ENCODE measurements at regions not wholly inside any gene's neighbourhood (a gene's known extent, or its start where the extent isn't known, plus 50 kb on each side); places are given as distances from the start of the nearest gene placed in this dataset.

DNA sequence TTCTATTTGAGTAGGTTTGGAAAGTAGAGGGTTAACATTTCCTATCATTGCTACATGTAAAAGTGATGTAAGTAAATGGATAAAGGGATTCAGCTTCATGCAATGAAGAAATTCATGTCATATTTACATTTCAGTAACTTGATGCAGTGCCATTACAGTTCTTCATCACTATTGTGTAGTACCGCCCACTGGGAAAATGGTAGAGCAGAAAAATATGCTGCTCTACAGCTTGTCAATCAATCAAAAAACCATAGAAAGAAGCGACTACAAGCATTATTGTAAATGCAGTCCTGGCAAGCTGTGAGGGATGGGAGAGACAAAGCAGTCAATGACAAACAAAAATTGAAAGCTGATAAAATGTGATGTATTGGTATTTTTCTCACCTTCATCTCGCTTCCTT lies 1597.9 kb downstream of the RPA4 start:
- no peak for TF ChIP-seq POLR2AphosphoS5 (IDR thresholded peaks at IDR 0.05; ENCODE audit: low read depth, low read length)
- TF ChIP-seq, protein P1, sequence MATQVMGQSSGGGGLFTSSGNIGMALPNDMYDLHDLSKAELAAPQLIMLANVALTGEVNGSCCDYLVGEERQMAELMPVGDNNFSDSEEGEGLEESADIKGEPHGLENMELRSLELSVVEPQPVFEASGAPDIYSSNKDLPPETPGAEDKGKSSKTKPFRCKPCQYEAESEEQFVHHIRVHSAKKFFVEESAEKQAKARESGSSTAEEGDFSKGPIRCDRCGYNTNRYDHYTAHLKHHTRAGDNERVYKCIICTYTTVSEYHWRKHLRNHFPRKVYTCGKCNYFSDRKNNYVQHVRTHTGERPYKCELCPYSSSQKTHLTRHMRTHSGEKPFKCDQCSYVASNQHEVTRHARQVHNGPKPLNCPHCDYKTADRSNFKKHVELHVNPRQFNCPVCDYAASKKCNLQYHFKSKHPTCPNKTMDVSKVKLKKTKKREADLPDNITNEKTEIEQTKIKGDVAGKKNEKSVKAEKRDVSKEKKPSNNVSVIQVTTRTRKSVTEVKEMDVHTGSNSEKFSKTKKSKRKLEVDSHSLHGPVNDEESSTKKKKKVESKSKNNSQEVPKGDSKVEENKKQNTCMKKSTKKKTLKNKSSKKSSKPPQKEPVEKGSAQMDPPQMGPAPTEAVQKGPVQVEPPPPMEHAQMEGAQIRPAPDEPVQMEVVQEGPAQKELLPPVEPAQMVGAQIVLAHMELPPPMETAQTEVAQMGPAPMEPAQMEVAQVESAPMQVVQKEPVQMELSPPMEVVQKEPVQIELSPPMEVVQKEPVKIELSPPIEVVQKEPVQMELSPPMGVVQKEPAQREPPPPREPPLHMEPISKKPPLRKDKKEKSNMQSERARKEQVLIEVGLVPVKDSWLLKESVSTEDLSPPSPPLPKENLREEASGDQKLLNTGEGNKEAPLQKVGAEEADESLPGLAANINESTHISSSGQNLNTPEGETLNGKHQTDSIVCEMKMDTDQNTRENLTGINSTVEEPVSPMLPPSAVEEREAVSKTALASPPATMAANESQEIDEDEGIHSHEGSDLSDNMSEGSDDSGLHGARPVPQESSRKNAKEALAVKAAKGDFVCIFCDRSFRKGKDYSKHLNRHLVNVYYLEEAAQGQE (IDR thresholded peaks at IDR 0.05; ENCODE audit: insufficient read depth in 1 of 2, low read depth in 2 of 2, low read length in 1 of 2): no peak
